ENCODE measurements at regions not wholly inside any gene's neighbourhood (a gene's known extent, or its start where the extent isn't known, plus 50 kb on each side); places are given as distances from the start of the nearest gene placed in this dataset.

- DNase-seq (no peak), ATAC-seq (no peak)
- intact Hi-C loops (cut with DNase I), result no loop called here
Measured at GRCh38 chr15:39016706-39017105, 452.1 kb upstream of the RASGRP1 start.

GRCh38 chr15:39018966-39019365 lies 454.4 kb upstream of the RASGRP1 start:
- ATAC-seq, result no peak
- Histone ChIP-seq H3K27me3 (no peaks in the 10 kb centered on the region), H3K9me3 (no peaks in the 10 kb centered on the region), H3K36me3 (no peaks in the 10 kb centered on the region), H3K4me1 (no peaks in the 10 kb centered on the region), H3K27ac (no peak overlapping the region), H3K4me3 (no peak overlapping the region)
- no peak for DNase-seq
- TF ChIP-seq, protein P1, sequence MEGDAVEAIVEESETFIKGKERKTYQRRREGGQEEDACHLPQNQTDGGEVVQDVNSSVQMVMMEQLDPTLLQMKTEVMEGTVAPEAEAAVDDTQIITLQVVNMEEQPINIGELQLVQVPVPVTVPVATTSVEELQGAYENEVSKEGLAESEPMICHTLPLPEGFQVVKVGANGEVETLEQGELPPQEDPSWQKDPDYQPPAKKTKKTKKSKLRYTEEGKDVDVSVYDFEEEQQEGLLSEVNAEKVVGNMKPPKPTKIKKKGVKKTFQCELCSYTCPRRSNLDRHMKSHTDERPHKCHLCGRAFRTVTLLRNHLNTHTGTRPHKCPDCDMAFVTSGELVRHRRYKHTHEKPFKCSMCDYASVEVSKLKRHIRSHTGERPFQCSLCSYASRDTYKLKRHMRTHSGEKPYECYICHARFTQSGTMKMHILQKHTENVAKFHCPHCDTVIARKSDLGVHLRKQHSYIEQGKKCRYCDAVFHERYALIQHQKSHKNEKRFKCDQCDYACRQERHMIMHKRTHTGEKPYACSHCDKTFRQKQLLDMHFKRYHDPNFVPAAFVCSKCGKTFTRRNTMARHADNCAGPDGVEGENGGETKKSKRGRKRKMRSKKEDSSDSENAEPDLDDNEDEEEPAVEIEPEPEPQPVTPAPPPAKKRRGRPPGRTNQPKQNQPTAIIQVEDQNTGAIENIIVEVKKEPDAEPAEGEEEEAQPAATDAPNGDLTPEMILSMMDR (IDR thresholded peaks at IDR 0.05), result no peak
- intact Hi-C loops (cut with DNase I), result no loop called here

More at GRCh38 chr15:39016706-39017105, 452.1 kb upstream of the RASGRP1 start:
- TF ChIP-seq, protein P1 (IDR thresholded peaks at IDR 0.05), result no peak
- Histone ChIP-seq H3K27ac (no peak overlapping the region), H3K27me3 (no peaks in the 10 kb centered on the region), H3K4me1 (no peaks in the 10 kb centered on the region), H3K36me3 (no peaks in the 10 kb centered on the region), H3K9me3 (no peaks in the 10 kb centered on the region), H3K4me3 (no peak overlapping the region)

DNA sequence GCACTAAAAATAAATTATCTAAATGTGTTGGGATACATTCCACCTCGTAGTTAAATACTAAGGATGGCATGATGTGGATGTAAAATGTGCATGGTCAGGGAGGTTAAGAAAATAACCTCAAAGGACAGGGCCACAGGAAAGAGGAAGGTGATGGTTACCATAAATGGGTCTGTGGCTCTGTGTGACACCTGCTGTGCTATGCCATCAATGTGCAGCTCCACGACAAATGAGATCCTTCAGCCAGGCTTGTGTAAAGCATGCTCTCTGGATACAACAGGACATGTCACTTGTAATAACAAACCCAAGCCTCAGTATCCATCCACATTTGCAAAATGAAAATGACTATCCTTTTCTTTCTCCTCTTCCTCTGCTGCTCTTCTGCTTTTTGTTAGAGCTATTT lies 456.7 kb upstream of the RASGRP1 start:
- intact Hi-C loops (cut with DNase I), result no loop called here
- no peaks in the 10 kb centered on the region for H3K9me3 ChIP-seq
- no peak overlapping the region for H3K4me3 ChIP-seq

GRCh38 chr15:39022532-39023305 lies 458.1 kb upstream of the RASGRP1 start:
- intact Hi-C loops (cut with DNase I), result no loop called here

More for the DNA sequence above, 456.7 kb upstream of the RASGRP1 start:
- DNase-seq (no peak), ATAC-seq (no peak)
- TF ChIP-seq, protein P1 (IDR thresholded peaks at IDR 0.05), result no peak
- Histone ChIP-seq H3K27ac (no peak overlapping the region), H3K36me3 (no peaks in the 10 kb centered on the region), H3K27me3 (no peaks in the 10 kb centered on the region), H3K4me1 (no peaks in the 10 kb centered on the region)

GRCh38 chr15:39025321-39025720 lies 460.7 kb upstream of the RASGRP1 start:
- Histone ChIP-seq H3K36me3 (no peaks in the 10 kb centered on the region), H3K4me3 (no peak overlapping the region), H3K9me3 (no peaks in the 10 kb centered on the region), H3K27me3 (no peaks in the 10 kb centered on the region), H3K27ac (no peak overlapping the region), H3K4me1 (no peaks in the 10 kb centered on the region)
- intact Hi-C loops (cut with DNase I), result no loop called here
- ATAC-seq (no peak), DNase-seq (no peak)
- TF ChIP-seq, protein P1 (IDR thresholded peaks at IDR 0.05), result no peak

More at GRCh38 chr15:39022532-39023305, 458.1 kb upstream of the RASGRP1 start:
- Histone ChIP-seq H3K4me1 (no peaks in the 10 kb centered on the region), H3K36me3 (no peaks in the 10 kb centered on the region), H3K27me3 (no peaks in the 10 kb centered on the region), H3K27ac (no peak overlapping the region), H3K4me3 (no peak overlapping the region), H3K9me3 (no peaks in the 10 kb centered on the region)
- ATAC-seq (no peak), DNase-seq (no peak)
- TF ChIP-seq, protein P1 (IDR thresholded peaks at IDR 0.05), result no peak
